NCI-H1105 treated with DMSO at 0.1 percent for 48 hours (cell line): ENCODE measurements at regions not wholly inside any gene's neighbourhood (a gene's known extent, or its start where the extent isn't known, plus 50 kb on each side); places are given as distances from the start of the nearest gene placed in this dataset.
"Not testable (repeated sequence)": the region's sequence is repeated elsewhere in the genome, so short reads cannot be mapped to it uniquely, and the experiment has no call there.

Experiments
- DNase-seq: peaks from one replicate; lab custom pipeline; 2025; lab: John Stamatoyannopoulos, UW

DNA sequence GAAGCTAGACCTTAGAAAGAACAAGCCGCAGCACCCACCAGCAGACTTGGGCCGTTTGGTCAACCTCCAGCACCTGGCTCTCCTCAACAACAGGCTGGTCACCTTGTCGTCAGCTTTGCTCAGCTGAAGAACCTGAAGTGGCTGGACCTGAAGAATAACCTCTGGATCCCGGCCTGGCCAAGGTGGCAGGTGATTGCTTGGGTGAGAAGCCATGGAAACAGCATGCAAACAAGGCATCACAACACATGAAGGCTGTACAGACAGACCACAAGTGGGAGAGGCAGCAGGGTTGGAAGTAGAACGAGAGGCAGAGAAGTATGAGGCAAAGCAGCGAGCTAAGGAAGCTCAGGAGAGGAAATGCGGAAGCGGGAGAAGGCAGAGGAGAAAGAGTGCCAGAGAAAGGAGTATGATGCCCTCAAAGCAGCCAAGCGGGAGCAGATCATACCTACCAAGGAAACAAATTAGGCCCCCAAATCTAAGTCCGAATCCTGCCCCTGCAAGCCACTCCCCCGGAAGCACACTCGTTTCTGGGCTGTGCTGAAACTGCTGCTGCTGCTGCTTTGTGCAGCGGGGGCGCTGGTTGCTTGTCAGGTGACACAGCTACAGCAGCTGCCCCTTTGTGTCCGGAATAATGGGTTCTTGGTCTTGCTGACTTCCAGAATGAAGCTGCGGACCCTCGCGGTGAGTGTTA is 121.6 kb upstream of the LGSN start:
- peak; percentile 79 for DNase-seq

DNA sequence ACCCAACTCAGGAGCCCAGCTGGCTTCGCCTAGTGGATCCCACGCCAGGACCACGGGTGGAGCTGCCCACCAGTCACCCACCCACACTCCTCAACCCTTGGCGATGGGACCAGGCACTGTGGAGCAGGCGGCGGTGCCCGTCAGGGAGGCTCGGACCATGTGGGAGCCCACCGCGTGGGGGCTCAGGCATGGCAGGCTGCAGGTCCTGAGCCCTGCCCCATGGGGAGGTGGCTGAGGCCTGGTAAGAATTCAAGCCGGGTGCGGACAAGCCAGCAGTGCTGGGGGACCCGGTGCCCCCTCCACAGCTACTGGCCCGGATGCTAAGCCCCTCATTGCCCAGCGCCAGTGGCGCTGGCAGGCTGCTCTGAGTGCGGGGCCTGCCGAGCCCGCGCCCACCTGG is 123.1 kb upstream of the LGSN start:
- DNase-seq, result no peak

DNA sequence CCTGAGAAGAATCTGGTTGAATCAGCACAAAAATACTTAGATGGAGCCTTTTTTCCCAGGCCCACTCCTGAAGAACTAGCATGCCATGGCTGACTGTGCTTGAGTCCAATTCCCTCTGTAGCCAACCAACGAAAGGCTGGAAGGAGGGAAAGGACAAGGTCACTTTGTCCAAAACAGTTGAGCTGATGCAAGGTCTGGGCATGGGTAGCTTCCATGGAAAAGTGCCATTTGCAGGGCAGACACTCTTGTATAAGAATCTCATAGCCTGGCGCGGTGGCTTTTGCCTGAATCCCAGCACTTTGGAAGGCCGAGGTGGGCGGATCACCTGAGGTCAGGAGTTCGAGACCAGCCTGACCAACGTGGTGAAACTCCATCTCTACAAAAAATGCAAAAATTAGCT is 125.0 kb upstream of the LGSN start:
- DNase-seq, result no peak

DNA sequence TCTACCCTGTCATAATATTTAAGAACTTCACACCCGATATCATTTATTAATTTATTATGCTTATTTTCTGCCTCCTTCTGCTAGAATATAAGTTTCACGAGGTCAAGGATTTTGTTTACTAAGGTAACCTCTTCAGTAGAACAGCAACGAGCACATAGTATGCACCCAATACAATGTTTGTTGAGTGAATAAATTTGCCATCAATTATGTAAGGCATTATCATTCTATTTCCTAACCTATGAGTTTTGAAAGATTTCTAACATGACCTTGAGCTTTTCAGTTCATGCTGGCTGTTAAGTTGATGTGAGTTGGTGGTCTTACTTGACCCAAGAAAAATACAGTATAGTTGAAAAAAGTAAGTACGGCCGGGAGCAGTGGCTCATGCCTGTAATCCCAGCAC is 125.9 kb upstream of the LOC128125822 start:
- DNase-seq, result no peak

DNA sequence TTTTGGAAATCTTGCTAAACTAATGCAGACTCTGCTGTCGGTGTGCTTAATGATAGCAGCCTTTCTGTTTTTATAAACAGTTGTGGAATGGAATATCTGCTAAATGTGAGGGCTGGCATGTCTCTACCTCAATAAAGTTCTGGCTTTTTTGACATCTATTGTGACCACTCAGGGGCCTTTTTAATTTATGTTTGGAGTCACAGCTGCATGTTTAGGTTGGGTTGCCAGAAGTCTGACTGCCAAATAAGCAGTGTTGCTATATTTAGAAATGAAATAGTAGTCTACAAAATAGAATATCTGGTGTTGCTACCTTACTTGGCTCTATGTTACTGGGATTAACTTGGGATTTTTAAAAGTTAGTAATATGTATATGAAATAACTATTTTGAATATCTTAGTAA is 125.1 kb upstream of the LOC128125822 start:
- no peak for DNase-seq

DNA sequence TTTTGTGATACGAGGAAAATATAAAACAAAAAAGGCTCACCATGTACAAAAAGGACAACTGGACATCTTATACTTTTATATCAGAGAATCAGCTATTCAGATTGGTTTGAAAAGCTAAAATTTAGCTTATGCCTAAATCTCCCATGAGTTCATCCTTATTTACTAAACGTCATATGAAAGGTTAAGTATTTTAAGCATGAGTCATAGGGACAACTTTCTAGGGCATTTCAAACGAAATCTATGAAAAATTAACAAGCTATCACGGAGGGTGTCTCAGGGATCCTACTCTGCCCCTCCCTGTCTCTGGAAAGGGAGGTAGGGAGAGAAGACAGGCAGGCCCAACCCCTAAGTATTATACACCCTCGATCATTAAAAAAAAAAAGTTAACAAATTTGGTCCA is 124.1 kb upstream of the LOC128125822 start:
- no peak for DNase-seq

DNA sequence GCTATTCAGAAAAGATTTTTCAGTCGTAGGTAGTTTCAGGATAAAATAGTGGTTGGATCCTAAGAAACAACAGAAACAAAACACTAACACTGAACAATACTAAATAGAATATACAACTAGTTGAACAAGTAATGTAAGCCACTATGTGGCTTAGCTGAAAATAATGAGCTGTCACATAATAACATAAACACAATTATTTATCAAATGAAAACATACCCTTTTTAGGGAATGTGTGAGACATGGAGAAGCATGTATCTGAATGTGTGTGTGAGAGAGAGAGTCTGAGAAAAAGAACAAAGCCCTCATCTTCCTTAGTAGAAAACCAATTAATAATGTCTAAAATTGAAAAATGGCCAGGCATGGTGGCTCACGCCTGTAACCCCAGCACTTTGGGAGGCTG is 122.6 kb upstream of the LOC128125822 start:
- no peak for DNase-seq

DNA sequence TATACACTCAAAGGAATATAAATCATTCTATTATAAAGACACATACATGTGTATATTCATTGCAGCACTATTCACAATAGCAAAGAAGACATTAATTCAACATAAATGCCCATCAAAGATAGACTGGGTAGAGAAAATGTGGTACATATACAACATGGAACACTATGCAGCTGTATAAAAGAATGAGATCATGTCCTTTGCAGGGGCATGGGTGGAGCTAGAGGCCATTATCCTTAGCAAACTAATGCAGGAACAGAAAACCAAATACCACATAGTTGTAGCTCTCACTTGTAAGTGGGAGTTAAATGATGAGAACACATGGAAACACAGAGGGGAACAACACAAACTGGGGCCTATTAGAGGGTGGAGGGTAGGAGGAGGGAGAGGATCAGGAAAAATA is 121.0 kb upstream of the LOC128125822 start:
- no peak for DNase-seq

DNA sequence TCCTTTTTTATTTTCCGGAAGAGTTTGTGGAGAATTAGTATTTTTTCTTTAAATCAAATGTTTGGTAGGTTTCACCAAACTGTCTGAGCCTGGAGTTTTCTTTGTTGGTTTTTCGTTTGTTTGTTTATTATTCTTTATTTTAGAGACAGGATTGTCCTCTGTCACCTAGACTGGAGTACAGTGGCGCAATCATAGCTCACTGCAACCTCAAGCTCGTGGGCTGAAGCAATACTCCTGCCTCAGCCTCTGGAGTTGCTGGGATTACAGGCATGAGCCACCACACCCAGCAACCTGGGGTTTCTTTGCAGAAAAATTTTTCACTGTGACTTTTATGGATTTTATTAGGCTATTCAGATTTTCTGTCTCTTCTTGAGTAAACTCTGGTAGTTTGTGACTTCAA is 120.2 kb upstream of the LOC128125822 start:
- DNase-seq, result no peak

DNA sequence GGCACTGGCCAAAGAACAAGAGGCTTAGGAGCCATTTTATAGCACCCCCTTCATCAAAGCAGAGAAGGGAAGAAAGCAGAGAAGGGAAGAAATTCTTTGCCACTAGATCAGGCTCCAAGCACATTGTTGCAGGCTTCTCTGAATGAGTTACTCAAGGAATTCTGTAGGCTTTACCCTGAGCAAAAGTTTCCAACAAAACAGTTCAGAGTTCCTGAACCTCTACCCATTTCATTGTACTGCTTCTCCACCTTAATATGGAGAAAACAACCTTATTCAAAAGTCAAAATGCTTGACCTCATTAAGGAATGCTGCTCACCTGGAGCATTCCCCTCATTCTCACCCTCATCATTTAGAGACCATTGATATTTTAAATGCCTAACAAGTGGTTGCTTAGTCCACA is 115.5 kb upstream of the LOC128125822 start:
- DNase-seq, result no peak

DNA sequence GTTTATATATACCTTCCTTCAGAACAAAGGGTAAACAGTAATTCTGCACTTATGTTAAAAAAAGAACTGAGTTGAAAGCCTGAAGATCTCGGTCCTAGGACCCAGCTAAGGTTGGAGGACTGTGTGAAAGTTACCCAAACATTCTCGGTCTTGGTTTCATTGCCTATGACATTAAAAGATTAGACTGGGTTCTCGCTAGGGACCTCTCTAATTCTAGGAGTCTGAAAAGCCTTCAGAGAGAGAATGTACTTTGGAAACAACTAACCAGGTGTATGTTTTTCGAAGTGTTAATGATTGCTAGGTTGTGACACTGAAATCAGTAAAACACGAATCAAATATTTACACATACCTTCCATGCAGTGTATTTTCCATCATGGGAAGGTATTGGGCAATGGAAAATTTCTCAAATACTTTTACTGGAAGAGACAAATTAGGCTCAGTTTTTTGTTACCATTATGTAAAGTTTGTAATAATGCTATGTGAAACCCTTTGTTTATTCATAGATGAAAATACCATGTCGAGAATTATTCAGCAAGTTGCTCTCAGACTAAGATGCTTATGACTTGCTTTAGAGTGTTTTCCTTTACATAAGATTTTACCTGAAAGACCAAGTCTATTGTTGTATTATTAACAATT is 113.7 kb upstream of the LOC128125822 start:
- no peak for DNase-seq

DNA sequence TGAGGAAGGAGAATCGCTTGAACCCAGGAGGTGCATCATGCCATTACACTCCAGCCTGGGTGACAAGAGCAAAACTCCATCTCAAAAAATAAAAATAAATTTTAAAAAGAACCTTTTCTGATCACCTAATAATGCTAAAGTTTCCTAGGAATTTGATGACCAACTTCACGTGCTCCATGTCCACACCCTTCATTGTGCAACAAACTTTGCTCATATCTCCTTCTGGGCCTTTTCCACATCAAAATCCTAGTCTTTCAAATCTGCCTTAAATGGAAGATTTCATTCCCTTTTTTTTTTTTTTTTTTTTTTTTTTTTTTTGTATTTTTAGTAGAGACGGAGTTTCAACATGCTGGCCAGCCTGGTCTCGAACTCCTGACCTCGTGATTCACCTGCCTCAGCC is 112.5 kb upstream of the LOC128125822 start:
- no peak for DNase-seq

DNA sequence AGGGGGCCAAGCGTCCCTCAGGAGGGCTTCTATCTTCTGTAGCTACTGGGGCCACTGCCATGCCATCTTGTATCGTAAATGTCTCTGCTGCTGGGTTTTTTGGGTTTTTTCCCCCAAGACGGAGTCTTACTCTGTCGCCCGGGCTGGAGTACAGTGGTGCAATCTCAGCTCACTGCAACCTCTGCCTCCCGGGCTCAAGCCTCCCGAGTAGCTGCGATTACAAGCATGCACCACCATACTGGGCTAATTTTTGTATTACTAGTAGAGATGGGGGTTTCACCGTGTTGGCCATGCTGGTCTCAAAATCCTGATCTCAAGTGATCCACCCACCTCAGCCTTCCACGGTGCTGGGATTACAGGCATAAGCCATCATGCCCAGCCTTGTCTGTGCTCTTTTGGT is 111.3 kb upstream of the LOC128125822 start:
- no peak for DNase-seq

DNA sequence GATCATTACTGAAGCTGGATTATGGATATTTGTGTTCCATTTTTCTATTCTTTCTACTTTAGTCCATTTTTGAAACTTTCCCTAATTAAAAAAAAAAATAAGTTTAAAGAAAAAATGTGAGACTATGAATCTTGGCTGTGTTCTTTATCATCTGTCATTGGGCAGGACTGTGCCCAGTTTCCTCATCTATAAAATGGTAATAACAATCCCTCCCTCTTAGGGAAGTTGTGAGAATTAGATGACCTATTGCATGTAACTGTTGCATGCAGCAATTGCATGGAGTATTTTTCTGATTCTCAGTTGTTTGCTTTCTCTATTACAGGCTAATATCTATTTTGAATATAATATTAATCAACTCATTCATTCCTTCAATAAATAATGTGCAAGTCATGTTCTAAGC is 108.2 kb upstream of the LOC128125822 start:
- DNase-seq, result no peak

DNA sequence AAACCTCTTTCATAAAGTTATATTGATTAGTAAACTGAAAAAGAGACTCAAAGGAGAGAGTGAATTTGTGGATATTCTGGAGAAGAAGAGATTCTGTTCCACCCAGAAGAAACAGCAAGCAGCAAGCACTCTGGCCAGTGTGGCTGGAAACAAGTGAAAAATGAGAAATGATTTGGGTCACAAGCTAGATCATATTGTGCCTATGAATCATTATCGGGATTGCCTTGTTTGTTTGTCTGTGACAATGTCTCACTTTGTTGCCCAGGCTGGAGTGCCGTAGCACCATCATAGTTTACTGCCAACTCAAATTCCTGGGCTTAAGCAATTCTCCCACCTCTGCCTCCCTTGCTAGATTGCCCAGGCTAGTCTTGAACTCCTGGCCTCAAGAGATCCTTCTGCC is 106.5 kb upstream of the LOC128125822 start:
- DNase-seq, result no peak

DNA sequence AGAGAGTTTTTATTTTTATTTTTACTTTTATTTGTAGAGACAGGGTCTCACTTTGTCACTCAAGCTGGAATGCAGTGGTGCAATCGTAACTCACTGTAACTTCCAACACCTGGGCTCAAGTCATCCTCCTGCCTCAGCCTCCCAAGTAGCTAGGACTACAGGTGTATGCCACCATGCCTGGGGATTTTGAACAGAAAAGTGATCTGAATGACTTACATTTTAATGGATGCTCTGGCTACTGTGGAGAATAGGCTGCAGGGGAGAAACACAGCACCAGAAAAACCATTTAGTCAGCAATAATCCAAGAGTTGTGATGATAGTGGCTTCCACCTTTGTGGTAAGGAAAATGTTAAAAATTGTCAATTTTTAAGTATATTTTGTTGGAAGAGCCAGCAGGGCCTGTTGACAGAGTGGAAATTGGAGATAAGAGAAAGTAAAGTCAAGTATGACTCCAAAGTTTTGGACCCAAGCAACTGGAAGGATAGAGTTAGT is 106.0 kb upstream of the LOC128125822 start:
- DNase-seq, result no peak

DNA sequence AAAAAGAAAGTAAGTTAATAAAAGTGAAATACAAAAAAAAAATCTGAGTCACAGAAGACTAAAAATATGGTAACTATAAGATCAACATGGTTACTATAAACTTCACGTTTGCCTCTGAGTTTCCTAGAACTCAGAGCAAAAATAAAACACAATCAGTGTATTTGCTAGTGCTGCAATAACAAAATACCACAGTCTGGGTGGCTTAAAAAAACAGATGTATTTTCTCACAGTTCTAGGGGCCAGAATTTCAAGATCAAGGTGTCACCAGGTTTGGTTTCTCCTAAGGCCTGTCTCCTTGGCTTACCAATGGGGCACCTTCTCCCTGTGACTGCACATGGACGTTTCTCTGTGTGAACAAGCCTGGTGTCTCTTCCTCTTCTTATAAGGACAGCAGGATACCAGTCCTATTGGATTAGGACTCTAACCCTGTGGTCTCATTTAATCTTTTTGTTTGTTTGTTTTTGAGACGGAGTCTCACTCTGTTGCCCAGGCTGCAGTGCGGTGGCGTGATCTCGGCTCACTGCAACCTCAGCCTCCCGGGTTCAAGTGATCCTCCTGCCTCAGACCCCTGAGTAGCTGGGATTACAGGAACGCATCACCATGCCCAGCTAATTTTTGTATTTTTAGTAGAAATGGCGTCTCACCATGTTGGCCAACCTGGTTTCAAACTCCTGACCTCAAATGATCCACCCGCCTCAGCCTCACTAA is 104.9 kb upstream of the LOC128125822 start:
- no peak for DNase-seq

DNA sequence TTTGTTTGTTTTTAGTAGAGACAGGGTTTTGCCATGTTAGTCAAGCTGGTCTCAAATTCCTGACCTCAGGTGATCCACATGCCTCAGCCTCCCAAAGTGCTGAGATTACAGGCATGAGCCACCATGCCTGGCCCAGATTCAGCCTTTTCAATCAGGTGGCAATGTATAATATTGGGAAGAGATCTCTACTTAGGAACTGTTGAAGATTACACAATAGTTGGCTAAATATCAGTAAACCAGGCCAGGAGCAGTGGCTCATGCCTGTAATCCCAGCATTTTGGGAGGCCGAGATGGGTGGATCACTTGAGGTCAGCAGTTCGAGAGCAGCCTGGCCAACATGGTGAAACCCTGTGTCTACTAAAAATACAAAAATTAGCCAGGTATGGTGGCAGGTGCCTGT is 101.1 kb upstream of the LOC128125822 start:
- DNase-seq, result not testable (repeated sequence)

DNA sequence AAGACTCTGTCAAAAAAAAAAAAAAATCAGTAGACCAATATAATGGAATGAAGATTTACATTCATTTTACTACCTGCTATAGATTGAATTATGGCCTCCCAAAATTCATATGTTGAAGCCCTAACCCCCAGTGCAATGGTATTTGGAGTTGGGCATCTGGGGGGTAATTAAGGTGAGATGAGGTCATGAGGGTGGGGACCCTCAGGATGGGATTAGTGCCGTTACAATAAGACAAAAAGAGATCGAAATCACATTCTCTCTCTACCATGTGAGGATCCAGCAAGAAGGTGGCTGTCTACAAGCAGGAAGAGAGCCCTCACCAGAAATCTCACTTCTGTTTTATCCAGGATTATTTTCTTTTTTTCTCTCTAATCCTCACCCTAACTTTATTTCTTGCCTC is 100.6 kb upstream of the LOC128125822 start:
- DNase-seq, result no peak

DNA sequence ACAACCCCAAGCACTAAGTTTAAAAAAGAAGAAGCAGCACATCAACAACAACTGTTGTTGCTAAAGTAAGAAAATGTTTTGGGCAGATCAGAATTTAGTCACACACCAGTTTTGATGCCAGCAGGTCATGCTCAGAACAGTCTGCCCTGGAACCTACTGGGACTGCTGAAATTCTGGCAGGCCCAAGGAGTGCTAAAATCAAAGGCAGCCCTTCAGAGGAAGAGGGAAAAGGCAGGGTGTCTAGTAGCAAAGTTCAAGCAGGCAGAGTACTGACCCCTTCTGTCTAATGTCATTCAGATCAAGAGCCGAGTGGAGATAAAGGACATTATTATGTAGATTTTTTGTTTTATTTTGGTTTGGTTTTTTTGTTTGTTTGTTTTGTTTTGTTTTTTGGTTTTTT is 96.6 kb upstream of the LOC128125822 start:
- DNase-seq, result no peak

DNA sequence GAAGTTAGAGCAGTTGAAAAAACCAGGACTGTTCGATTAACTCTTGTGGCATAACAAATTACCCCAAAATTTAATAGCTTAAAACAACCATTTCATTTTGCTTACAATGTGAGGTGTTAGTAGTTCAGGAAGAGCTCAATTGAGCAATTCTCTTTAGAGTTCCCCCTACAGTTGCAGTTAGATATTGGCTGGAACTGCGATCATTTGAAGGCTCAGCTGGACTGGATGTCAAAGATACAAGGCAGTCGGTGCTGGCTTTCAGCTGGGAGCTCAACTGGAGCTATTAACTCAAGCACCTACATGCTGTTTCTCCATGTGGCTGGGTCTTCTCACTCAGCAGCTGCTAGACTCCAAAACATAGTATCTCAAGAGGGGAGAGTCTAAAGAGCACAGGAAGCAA is 96.0 kb upstream of the LOC128125822 start:
- DNase-seq, result no peak

DNA sequence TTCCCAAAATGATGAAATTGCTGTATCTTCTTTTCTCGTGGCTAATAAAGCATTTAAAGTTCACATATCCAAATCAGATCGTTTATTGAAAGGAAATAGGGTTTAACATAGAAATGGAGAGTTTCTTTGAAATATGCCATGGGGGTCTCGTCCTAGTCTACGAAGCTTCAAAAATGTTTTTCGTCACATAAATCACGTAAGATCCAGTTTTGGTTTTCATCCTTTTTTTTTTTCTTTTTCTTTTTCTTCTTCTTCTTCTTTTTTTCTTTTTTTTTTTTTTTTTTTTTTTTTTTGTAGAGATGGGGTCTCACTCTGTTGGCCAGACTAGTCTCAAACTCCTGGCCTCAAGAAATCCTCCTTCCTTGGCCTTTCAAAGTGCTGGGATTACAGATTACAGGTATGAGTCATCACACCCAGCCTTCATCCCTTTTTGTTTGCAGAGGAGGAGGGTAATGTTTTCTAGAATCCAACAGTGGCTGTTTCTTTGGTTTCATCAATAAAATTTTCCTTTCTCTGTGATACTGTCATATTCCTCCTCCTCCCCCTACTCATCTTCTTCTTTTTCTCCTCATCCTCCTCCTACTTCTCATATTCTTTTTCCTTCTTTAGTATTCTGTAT is 94.7 kb upstream of the LOC128125822 start:
- no peak for DNase-seq

DNA sequence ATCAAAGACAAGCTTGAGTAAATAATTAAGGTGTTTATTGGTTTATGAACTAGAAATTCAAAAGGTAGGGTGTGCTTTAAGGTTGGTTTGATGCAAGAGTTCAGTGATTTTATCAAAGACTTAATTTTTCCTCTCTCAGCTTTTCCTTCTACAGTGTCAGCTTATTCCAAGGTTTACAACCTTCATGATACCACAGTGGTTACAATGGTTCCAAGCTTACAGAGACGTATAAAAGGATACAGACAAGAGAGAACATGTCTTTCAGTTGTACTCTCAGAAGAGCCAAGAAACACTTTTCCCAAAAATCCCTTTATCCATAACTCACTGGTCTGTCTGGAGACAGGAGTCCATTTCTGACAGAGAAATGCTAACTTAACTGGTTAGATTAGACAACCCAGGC is 93.5 kb upstream of the LOC128125822 start:
- DNase-seq, result no peak
